ENCODE measurements at regions not wholly inside any gene's neighbourhood (a gene's known extent, or its start where the extent isn't known, plus 50 kb on each side); places are given as distances from the start of the nearest gene placed in this dataset.

GRCh38 chr2:20120569-20121416 lies 69.4 kb upstream of the LAPTM4A start:
- Histone ChIP-seq H3K36me3 (no peaks in the 10 kb centered on the region), H3K4me1 (ENCODE audit: low read depth) (no peaks in the 10 kb centered on the region), H3K9me3 (ENCODE audit: low read depth) (no peaks in the 10 kb centered on the region), H3K27ac (no peak overlapping the region), H3K4me3 (no peak overlapping the region), H3K27me3 (no peaks in the 10 kb centered on the region)
- TF ChIP-seq CTCF (IDR thresholded peaks at IDR 0.05; ENCODE audit: low read depth, low read length), result no peak
- DNase-seq (ENCODE audit: low read depth in 1 of 2, low spot score in 1 of 2), result no peak

- Histone ChIP-seq H3K36me3 (no peaks in the 10 kb centered on the region), H3K27me3 (no peaks in the 10 kb centered on the region), H3K9me3 (ENCODE audit: low read depth) (no peaks in the 10 kb centered on the region), H3K27ac (no peak overlapping the region), H3K4me1 (ENCODE audit: low read depth) (no peaks in the 10 kb centered on the region), H3K4me3 (no peak overlapping the region)
- no peak for DNase-seq (ENCODE audit: low read depth in 1 of 2, low spot score in 1 of 2)
- TF ChIP-seq CTCF (IDR thresholded peaks at IDR 0.05; ENCODE audit: low read depth, low read length), result no peak
Observed at GRCh38 chr2:20118051-20118450, 66.6 kb upstream of the LAPTM4A start.

- Histone ChIP-seq H3K9me3 (ENCODE audit: low read depth) (no peaks in the 10 kb centered on the region), H3K4me3 (no peak overlapping the region), H3K27ac (no peak overlapping the region), H3K4me1 (ENCODE audit: low read depth) (no peaks in the 10 kb centered on the region), H3K36me3 (no peaks in the 10 kb centered on the region), H3K27me3 (no peaks in the 10 kb centered on the region)
- TF ChIP-seq CTCF (IDR thresholded peaks at IDR 0.05; ENCODE audit: low read depth, low read length), result no peak
- no peak for DNase-seq (ENCODE audit: low read depth in 1 of 2, low spot score in 1 of 2)
Observed at GRCh38 chr2:20115902-20116301, 64.5 kb upstream of the LAPTM4A start.

- Histone ChIP-seq H3K4me1 (ENCODE audit: low read depth) (no peaks in the 10 kb centered on the region), H3K9me3 (ENCODE audit: low read depth) (no peaks in the 10 kb centered on the region), H3K27ac (no peak overlapping the region), H3K36me3 (no peaks in the 10 kb centered on the region), H3K4me3 (no peak overlapping the region), H3K27me3 (no peaks in the 10 kb centered on the region)
- TF ChIP-seq CTCF (IDR thresholded peaks at IDR 0.05; ENCODE audit: low read depth, low read length), result no peak
- DNase-seq (ENCODE audit: low read depth in 1 of 2, low spot score in 1 of 2), result no peak
Observed at GRCh38 chr2:20115374-20115773, 63.9 kb upstream of the LAPTM4A start.

- DNase-seq (ENCODE audit: low read depth in 1 of 2, low spot score in 1 of 2), result no peak
- no peaks in the 10 kb centered on the region for H3K27me3 ChIP-seq
- no peaks in the 10 kb centered on the region for H3K4me1 ChIP-seq (ENCODE audit: low read depth)
- H3K9me3 ChIP-seq (ENCODE audit: low read depth), result no peaks in the 10 kb centered on the region
- no peaks in the 10 kb centered on the region for H3K36me3 ChIP-seq
- TF ChIP-seq CTCF (IDR thresholded peaks at IDR 0.05; ENCODE audit: low read depth, low read length), result no peak
- H3K4me3 ChIP-seq, result no peak overlapping the region
- no peak overlapping the region for H3K27ac ChIP-seq
Observed at GRCh38 chr2:20113986-20114938, 62.8 kb upstream of the LAPTM4A start.
